ENCODE measurements at regions not wholly inside any gene's neighbourhood (a gene's known extent, or its start where the extent isn't known, plus 50 kb on each side); places are given as distances from the start of the nearest gene placed in this dataset.

DNA sequence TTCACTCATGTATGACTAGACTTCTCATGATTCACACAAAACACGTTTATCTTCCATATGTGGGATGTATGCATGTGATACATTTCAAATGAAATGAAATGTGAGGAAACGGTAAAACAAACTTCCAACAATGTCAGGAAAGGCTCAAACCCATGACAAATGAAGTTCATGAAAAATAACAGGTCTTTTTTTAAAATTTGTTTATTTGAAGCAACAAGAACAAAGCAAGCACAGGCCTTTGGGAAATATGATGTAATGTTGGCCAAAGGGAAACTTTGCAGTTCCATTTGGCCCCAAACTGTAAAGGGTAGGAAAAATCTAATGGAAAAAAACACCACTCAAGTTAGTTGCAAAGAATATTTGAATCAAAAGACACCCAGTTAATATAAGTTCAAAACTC is 463.8 kb upstream of the ARGLU1 start:
- TF ChIP-seq, protein P1, sequence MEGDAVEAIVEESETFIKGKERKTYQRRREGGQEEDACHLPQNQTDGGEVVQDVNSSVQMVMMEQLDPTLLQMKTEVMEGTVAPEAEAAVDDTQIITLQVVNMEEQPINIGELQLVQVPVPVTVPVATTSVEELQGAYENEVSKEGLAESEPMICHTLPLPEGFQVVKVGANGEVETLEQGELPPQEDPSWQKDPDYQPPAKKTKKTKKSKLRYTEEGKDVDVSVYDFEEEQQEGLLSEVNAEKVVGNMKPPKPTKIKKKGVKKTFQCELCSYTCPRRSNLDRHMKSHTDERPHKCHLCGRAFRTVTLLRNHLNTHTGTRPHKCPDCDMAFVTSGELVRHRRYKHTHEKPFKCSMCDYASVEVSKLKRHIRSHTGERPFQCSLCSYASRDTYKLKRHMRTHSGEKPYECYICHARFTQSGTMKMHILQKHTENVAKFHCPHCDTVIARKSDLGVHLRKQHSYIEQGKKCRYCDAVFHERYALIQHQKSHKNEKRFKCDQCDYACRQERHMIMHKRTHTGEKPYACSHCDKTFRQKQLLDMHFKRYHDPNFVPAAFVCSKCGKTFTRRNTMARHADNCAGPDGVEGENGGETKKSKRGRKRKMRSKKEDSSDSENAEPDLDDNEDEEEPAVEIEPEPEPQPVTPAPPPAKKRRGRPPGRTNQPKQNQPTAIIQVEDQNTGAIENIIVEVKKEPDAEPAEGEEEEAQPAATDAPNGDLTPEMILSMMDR (conservative IDR thresholded peaks at IDR 0.05; ENCODE audit: low read depth, low read length) = no peak
- no peak for TF ChIP-seq EZH2 (IDR thresholded peaks at IDR 0.05; ENCODE audit: borderline replicate concordance, low read depth, low read length, poor library complexity, severe bottlenecking)

Measured in A673 (cell line).